ENCODE measurements at regions not wholly inside any gene's neighbourhood (a gene's known extent, or its start where the extent isn't known, plus 50 kb on each side); places are given as distances from the start of the nearest gene placed in this dataset.

GRCh38 chr3:26915208-26915607 lies 292.6 kb downstream of the LRRC3B start:
- dilution Hi-C loops (cut with HindIII; ENCODE audit: low sequenced_read_pairs, unreplicated experiment) (no loop called here), intact Hi-C loops (cut with micrococcal nuclease) (no loop called here)
- no TSS peak for BruUV-seq (replicated peaks)

More at GRCh38 chr3:26915208-26915607, 292.6 kb downstream of the LRRC3B start:
- Histone ChIP-seq H2BK5ac (ENCODE audit: low read depth, low read length, poor library complexity, severe bottlenecking) (no peak overlapping the region), H2AK5ac (ENCODE audit: low read depth, low read length) (no peak overlapping the region), H2BK15ac (ENCODE audit: low read depth, low read length) (no peak overlapping the region), H3K9me3 (ENCODE audit: control insufficient read depth, insufficient read depth, low read length) (peaks cover 5% of the 10 kb centered on the region; the same call in 1 of the 2 replicates), H2BK20ac (ENCODE audit: low read depth, low read length) (no peak overlapping the region), H4K5ac (ENCODE audit: low read depth, low read length) (no peak overlapping the region), H3K36me3 (ENCODE audit: control insufficient read depth, insufficient read depth, low read length) (no peaks in the 10 kb centered on the region), H4K20me1 (ENCODE audit: insufficient read depth, low read length) (no peaks in the 10 kb centered on the region), H3K4me3 (ENCODE audit: insufficient read depth, low read depth, low read length) (no peak overlapping the region), H3K4ac (ENCODE audit: low read depth, low read length) (no peak overlapping the region), H2AFZ (replicated peaks; ENCODE audit: low read length, poor library complexity) (no peak overlapping the region), H3K27me3 (ENCODE audit: control insufficient read depth, insufficient read depth, low read length) (no peaks in the 10 kb centered on the region), H3K56ac (ENCODE audit: extremely low read depth, insufficient read depth, low read length) (no peak overlapping the region), H3K27ac (ENCODE audit: insufficient read depth, low read length) (no peak overlapping the region), H3K23ac (ENCODE audit: low read depth, low read length) (no peak overlapping the region), H3K14ac (replicated peaks; ENCODE audit: low read depth, low read length) (no peak overlapping the region), H3K4me2 (ENCODE audit: low read depth, low read length) (no peak overlapping the region), H3K18ac (ENCODE audit: low read depth, low read length) (no peak overlapping the region), H3K9ac (ENCODE audit: low read depth, low read length) (no peak overlapping the region), H2AK9ac (replicated peaks; ENCODE audit: low read depth, low read length, poor library complexity) (no peak overlapping the region), H3K79me1 (ENCODE audit: low read depth in 1 of 2, low read length in 2 of 2) (no peaks in the 10 kb centered on the region), H3K4me1 (ENCODE audit: control insufficient read depth, insufficient read depth, low read length) (no peaks in the 10 kb centered on the region), H2BK120ac (ENCODE audit: low read depth, low read length) (no peak overlapping the region), H4K8ac (ENCODE audit: low read depth in 2 of 2, low read length in 2 of 2) (no peak overlapping the region), H3K9me1 (ENCODE audit: insufficient read depth, low read length) (no peaks in the 10 kb centered on the region), H4K91ac (ENCODE audit: insufficient read depth, low read depth, low read length) (no peak overlapping the region)
- DNase-seq (no peak), ATAC-seq (ENCODE audit: low read depth) (no peak)
- in situ Hi-C loops (cut with MboI; ENCODE audit: low sequenced_read_pairs), result no loop called here
- ChIA-PET POLR2A (ENCODE audit: unreplicated experiment) (no interaction called here), CTCF (no interaction called here)
- TF ChIP-seq CHD1 (IDR thresholded peaks at IDR 0.05; ENCODE audit: low read depth, low read length), result no peak
- TF ChIP-seq CEBPB (IDR thresholded peaks at IDR 0.05; ENCODE audit: low read depth, low read length), result no peak
- no peak for TF ChIP-seq MXI1 (IDR thresholded peaks at IDR 0.05; ENCODE audit: borderline replicate concordance, low read depth, low read length)
- no peak for TF ChIP-seq BHLHE40 (IDR thresholded peaks at IDR 0.05; ENCODE audit: low read depth, low read length)
- TF ChIP-seq MAFK (IDR thresholded peaks at IDR 0.05; ENCODE audit: low read depth, low read length), result no peak
- no peak for TF ChIP-seq POLR2A (IDR thresholded peaks at IDR 0.05; ENCODE audit: low read depth, low read length)
- no peak for TF ChIP-seq CTCF (conservative IDR thresholded peaks at IDR 0.05; ENCODE audit: low read depth, low read length)
- TF ChIP-seq NFE2L2 (IDR thresholded peaks at IDR 0.05; ENCODE audit: low read depth, low read length), result no peak
- TF ChIP-seq RFX5 (IDR thresholded peaks at IDR 0.05; ENCODE audit: low read depth, low read length), result no peak
- TF ChIP-seq RAD21 (IDR thresholded peaks at IDR 0.05; ENCODE audit: low read length), result no peak
- no peak for TF ChIP-seq RCOR1 (IDR thresholded peaks at IDR 0.05; ENCODE audit: insufficient replicate concordance, low read length)
- no peak for TF ChIP-seq SMC3 (IDR thresholded peaks at IDR 0.05; ENCODE audit: low read depth, low read length)
- no peak for TF ChIP-seq FOS (IDR thresholded peaks at IDR 0.05; ENCODE audit: low read depth, low read length)
- no peak for TF ChIP-seq USF2 (IDR thresholded peaks at IDR 0.05; ENCODE audit: low read depth, low read length)
- TF ChIP-seq MAZ (IDR thresholded peaks at IDR 0.05; ENCODE audit: borderline replicate concordance, low read depth, low read length), result no peak
- TF ChIP-seq ELK1 (IDR thresholded peaks at IDR 0.05; ENCODE audit: borderline replicate concordance, low read depth, low read length), result no peak

Data from IMR-90 (cell line).